ENCODE measurements at regions not wholly inside any gene's neighbourhood (a gene's known extent, or its start where the extent isn't known, plus 50 kb on each side); places are given as distances from the start of the nearest gene placed in this dataset.

GRCh38 chr21:28827422-28827821, 165.3 kb downstream of the LTN1 start:
- DNase-seq (ENCODE audit: low read depth): peak; percentile 29

GRCh38 chr21:28826569-28826968, 166.1 kb downstream of the LTN1 start:
- no peak for DNase-seq (ENCODE audit: low read depth)

GRCh38 chr21:28826021-28826420, 166.7 kb downstream of the LTN1 start:
- no peak for DNase-seq (ENCODE audit: low read depth)

GRCh38 chr21:28823429-28823828, 169.2 kb downstream of the LTN1 start:
- DNase-seq (ENCODE audit: low read depth): no peak

- peak; percentile 30 for DNase-seq (ENCODE audit: low read depth)
Observed at GRCh38 chr21:28822486-28823335, 170.0 kb downstream of the LTN1 start.

- DNase-seq (ENCODE audit: low read depth): no peak
Observed at GRCh38 chr21:28822123-28822399, 170.6 kb downstream of the LTN1 start.

GRCh38 chr21:28821276-28822122, 171.2 kb downstream of the LTN1 start:
- DNase-seq (ENCODE audit: low read depth): no peak

GRCh38 chr21:28818663-28819278, 173.9 kb downstream of the LTN1 start:
- no peak for DNase-seq (ENCODE audit: low read depth)

GRCh38 chr21:28817871-28818270, 174.8 kb downstream of the LTN1 start:
- DNase-seq (ENCODE audit: low read depth): no peak

GRCh38 chr21:28811860-28812259, 180.8 kb downstream of the LTN1 start:
- no peak for DNase-seq (ENCODE audit: low read depth)

- DNase-seq (ENCODE audit: low read depth): no peak
Observed at GRCh38 chr21:28810826-28811524, 181.7 kb downstream of the LTN1 start.

- DNase-seq (ENCODE audit: low read depth): no peak
Observed at GRCh38 chr21:28805885-28806284, 186.8 kb downstream of the LTN1 start.

GRCh38 chr21:28804089-28804670, 188.5 kb downstream of the LTN1 start:
- no peak for DNase-seq (ENCODE audit: low read depth)

GRCh38 chr21:28801906-28802305, 190.8 kb downstream of the LTN1 start:
- DNase-seq (ENCODE audit: low read depth): no peak

GRCh38 chr21:28799926-28800325, 192.8 kb downstream of the LTN1 start:
- peak; percentile 21 for DNase-seq (ENCODE audit: low read depth)

GRCh38 chr21:28798798-28799197, 193.9 kb downstream of the LTN1 start:
- DNase-seq (ENCODE audit: low read depth): no peak

GRCh38 chr21:28795251-28795650, 197.4 kb downstream of the LTN1 start:
- DNase-seq (ENCODE audit: low read depth): no peak

- DNase-seq (ENCODE audit: low read depth): no peak
Observed at GRCh38 chr21:28794371-28794851, 198.3 kb downstream of the LTN1 start.

- DNase-seq (ENCODE audit: low read depth): peak; percentile 67
Observed at GRCh38 chr21:28793043-28793442, 199.6 kb downstream of the LTN1 start.

- no peak for DNase-seq (ENCODE audit: low read depth)
Observed at GRCh38 chr21:28791595-28792282, 200.9 kb downstream of the LTN1 start.

GRCh38 chr21:28790335-28790734, 202.3 kb downstream of the LTN1 start:
- no peak for DNase-seq (ENCODE audit: low read depth)

Measured in renal cortical epithelial cell (primary cell).